AG09309 (cell line): ENCODE measurements at regions not wholly inside any gene's neighbourhood (a gene's known extent, or its start where the extent isn't known, plus 50 kb on each side); places are given as distances from the start of the nearest gene placed in this dataset.

Experiments
- DNase-seq: peaks from one replicate; pipeline ENCODE4 v3.0.0-alpha.2; 2010; ENCODE audit warnings: low read depth
- H3K4me3 ChIP-seq: 2 replicates; pipeline ENCODE4 v1.5.1; 2011; ENCODE audit warnings: mild to moderate bottlenecking, low read depth, low read length, moderate library complexity; ENCODE audit not compliant: control insufficient read depth
- CTCF ChIP-seq: IDR thresholded peaks from 2 replicates; pipeline ENCODE4 v1.5.1; 2011; ENCODE audit warnings: mild to moderate bottlenecking, low read depth, low read length, inconsistent platforms; ENCODE audit not compliant: insufficient read depth, control insufficient read depth; ENCODE audit errors: missing control alignments

DNA sequence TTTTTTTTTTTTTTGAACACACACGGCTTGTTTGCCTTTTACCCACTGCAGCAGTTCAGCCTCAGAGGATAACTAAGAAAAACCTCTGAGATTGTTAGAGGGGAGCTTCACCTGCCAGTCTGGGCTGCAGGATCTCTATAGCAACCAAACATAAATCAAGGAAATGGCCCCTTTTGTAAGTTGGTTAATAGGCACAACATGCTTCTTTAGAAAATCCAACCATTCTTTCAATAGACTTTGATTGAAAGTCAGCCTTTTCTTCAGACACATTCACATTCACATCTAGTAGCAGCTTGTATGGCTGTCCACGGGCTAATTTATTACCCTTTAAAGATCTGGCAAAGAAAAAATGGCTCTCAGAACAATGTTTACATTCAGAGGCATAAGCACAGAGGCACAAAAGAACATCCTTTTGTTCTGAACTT is 136.6 kb upstream of the RARB start:
- no peak for TF ChIP-seq CTCF
- no peak overlapping the region for H3K4me3 ChIP-seq
- DNase-seq = no peak

- no peak for TF ChIP-seq CTCF
- no peak overlapping the region for H3K4me3 ChIP-seq
- no peak for DNase-seq
Measured at GRCh38 chr3:25292036-25292435, 136.0 kb upstream of the RARB start.

GRCh38 chr3:25292595-25292994 is 135.5 kb upstream of the RARB start:
- no peak for DNase-seq
- TF ChIP-seq CTCF = no peak
- no peak overlapping the region for H3K4me3 ChIP-seq

- H3K4me3 ChIP-seq = no peak overlapping the region
- TF ChIP-seq CTCF = no peak
- no peak for DNase-seq
Measured at GRCh38 chr3:25293736-25294135, 134.3 kb upstream of the RARB start.

- H3K4me3 ChIP-seq = no peak overlapping the region
- DNase-seq = no peak
- no peak for TF ChIP-seq CTCF
Measured at GRCh38 chr3:25294169-25294805, 133.8 kb upstream of the RARB start.

DNA sequence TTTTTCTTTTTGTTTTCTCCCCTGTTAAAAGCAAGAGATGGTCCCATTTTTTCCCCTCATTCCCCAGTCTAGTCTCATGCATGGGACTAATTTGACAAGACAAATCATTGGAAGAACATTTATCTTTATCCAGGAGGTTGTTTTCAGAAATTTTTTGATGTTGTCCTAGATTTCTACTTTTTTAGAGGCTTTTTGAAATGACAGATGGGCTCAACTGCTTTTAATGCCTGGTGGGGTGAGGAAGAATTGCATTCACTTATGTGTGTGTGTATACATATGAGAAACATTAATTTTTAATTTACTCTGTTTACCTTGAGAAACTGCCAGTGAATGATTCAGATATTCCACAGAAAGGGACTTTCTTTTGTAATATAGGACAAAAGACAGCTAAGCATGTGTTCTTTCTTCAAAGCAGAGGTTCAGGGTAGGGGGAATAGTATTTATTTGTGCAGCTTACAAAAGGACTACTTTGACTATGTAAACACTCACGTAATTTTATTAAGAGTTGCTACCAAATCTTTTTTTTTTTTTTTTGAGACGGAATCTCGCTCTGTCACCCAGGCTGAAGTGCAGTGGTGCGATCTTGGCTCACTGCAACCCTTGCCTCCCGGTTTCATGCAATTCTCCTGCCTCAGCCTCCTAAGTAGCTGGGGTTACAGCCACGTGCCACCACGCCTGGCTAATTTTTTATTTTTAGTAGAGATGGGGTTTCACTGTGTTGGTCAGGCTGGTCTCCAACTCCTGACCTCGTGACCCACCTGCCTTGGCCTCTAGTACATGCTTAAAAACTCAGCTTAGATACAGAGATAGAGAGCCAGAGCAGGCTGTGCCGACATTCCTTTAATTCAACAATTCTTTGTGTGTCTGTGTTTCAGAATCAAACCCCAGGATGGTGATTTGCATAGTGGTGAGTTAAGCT is 130.1 kb upstream of the RARB start:
- DNase-seq = no peak
- TF ChIP-seq CTCF = no peak
- H3K4me3 ChIP-seq = no peak overlapping the region
